Activated T-helper 2 cell treated with anti-CD3 and anti-CD28 coated beads, Interferon-gamma antibody, Interleukin-2, Interleukin-4, amounts not matched to agents 10 μg/mL and 5 μg/mL and 100 μg/mL, durations not matched to agents 14 hours and 24 hours and 36 hours (primary cell): ENCODE measurements at regions not wholly inside any gene's neighbourhood (a gene's known extent, or its start where the extent isn't known, plus 50 kb on each side); places are given as distances from the start of the nearest gene placed in this dataset.
"Not testable (repeated sequence)": the region's sequence is repeated elsewhere in the genome, so short reads cannot be mapped to it uniquely, and the experiment has no call there.

ENCODE experiments used
- DNase-seq: peaks from one replicate; pipeline ENCODE4 v3.0.0; 2021; ENCODE audit warnings: low spot score
- H3K27ac Mint-ChIP-seq: one replicate; pipeline ENCODE4 v1.8.0; 2021; ENCODE audit warnings: mixed read lengths
- H3K27me3 Mint-ChIP-seq: one replicate; pipeline ENCODE4 v1.8.0; 2021; ENCODE audit warnings: low read depth, mixed read lengths
- H3K36me3 Mint-ChIP-seq: one replicate; pipeline ENCODE4 v1.8.0; 2021; ENCODE audit warnings: low read depth, mixed read lengths
- H3K4me1 Mint-ChIP-seq: one replicate; pipeline ENCODE4 v1.8.0; 2021; ENCODE audit warnings: low read depth, mixed read lengths
- H3K4me3 Mint-ChIP-seq: one replicate; pipeline ENCODE4 v1.8.0; 2021; ENCODE audit warnings: low read depth, mild to moderate bottlenecking, moderate library complexity, mixed read lengths
- H3K9me3 Mint-ChIP-seq: one replicate; pipeline ENCODE4 v1.8.0; 2021; ENCODE audit warnings: mixed read lengths
- intact Hi-C: fragments of 100-400 bp; cut with micrococcal nuclease; formaldehyde crosslinking; loops from one replicate; pipeline ENCODE4 v1.15.1; 2023

DNA sequence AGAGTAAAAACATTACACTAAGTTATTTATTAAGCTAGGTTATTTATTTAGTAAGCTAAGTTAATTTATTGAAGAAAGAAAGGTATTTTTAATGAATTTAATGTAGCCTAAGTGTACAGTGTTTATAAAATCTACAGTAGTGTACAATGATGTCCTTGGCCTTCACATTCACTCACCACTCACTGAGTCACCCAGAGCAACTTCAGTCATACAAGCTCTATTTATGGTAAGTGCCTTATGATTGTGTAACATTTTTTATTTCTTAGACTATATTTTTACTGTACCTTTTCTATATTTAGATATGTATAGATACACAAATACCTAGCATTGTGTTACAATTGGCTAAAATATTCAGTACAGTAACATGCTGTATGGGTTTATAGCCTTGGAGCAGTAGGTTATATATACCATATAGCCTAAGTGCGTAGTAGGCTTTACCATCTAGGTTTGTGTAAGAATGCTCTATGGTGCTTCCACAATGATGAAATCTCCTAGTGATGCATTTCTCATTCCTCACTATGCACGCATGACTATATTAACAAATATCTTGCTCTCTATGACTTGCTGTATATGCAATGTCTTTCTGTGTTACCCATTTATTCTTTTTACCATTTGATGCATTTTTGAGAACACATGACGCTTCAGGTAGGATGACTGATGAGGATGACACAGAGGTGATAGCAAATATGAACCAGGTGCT lies 309.6 kb upstream of the ATXN7L3B start:
- H3K36me3 Mint-ChIP-seq, result no peaks in the 10 kb centered on the region
- no peaks in the 10 kb centered on the region for H3K4me1 Mint-ChIP-seq
- H3K9me3 Mint-ChIP-seq, result no peaks in the 10 kb centered on the region
- no peak overlapping the region for H3K27ac Mint-ChIP-seq
- H3K4me3 Mint-ChIP-seq, result no peak overlapping the region
- DNase-seq, result no peak
- H3K27me3 Mint-ChIP-seq, result no peaks in the 10 kb centered on the region
- intact Hi-C loops, result no loop called here

DNA sequence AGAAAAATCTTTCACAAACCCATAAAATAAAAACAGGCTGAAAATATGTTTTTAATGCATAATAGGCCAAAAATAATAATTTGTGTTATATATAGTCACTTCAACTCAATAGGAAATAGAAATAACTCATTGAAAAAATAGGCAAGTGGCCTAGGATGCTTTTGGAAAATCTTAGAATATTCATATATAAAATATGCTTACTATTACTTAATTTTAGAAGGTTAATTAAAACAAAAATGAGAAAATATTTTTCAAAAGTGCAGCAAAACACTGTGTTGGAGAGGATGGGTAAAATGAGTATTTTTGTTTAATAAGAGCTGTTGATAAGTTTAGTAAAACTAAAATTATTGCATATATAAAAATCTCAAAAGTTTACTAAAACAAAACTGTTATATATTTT lies 308.0 kb upstream of the ATXN7L3B start:
- H3K27ac Mint-ChIP-seq, result no peak overlapping the region
- no peak for DNase-seq
- no peaks in the 10 kb centered on the region for H3K27me3 Mint-ChIP-seq
- H3K9me3 Mint-ChIP-seq, result no peaks in the 10 kb centered on the region
- H3K4me3 Mint-ChIP-seq, result no peak overlapping the region
- intact Hi-C loops, result no loop called here
- no peaks in the 10 kb centered on the region for H3K36me3 Mint-ChIP-seq
- no peaks in the 10 kb centered on the region for H3K4me1 Mint-ChIP-seq

DNA sequence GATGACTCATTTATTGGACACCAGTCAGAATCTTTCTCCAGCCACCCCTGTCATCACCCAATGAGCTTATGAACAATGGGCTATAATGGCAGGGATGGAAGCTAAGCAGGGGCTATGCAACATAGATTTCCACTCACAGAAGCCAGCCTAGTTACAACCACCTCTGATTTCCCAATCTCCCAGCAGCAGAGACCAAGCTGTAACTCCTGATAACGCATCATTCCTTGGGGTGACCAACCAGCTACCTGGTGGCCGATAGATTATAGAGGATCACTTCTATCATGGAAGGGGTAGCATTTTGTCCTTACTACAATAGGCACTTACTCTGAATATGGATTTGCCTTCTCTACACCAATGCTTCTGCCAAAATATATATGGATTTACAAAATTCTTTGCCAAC lies 302.3 kb upstream of the ATXN7L3B start:
- H3K9me3 Mint-ChIP-seq, result peaks cover 17% of the 10 kb centered on the region
- H3K27ac Mint-ChIP-seq, result no peak overlapping the region
- H3K36me3 Mint-ChIP-seq, result no peaks in the 10 kb centered on the region
- no peaks in the 10 kb centered on the region for H3K27me3 Mint-ChIP-seq
- no peak overlapping the region for H3K4me3 Mint-ChIP-seq
- DNase-seq, result no peak
- H3K4me1 Mint-ChIP-seq, result no peaks in the 10 kb centered on the region
- intact Hi-C loops, result no loop called here

DNA sequence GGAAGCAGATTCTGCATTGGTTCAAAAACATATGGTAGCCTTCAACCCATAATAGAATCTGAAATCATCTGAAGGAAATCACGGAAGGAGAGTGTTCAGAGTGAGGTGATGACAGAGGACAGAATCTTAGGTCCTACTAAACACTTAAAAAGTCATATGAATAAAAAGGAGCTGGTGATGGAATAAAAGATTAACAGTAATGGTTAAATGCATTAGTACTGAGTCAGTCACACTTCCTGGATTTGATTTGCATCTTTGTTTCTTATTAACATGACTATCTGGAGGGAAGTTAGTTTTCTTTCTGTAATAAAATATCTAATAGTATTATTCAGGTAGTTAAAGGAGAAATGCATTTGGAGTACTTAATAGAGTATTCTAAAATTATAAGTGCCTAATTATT lies 296.3 kb upstream of the ATXN7L3B start:
- peaks cover 19% of the 10 kb centered on the region for H3K9me3 Mint-ChIP-seq
- H3K36me3 Mint-ChIP-seq, result no peaks in the 10 kb centered on the region
- no peak for DNase-seq
- H3K27me3 Mint-ChIP-seq, result no peaks in the 10 kb centered on the region
- H3K27ac Mint-ChIP-seq, result no peak overlapping the region
- intact Hi-C loops, result no loop called here
- H3K4me3 Mint-ChIP-seq, result no peak overlapping the region
- H3K4me1 Mint-ChIP-seq, result no peaks in the 10 kb centered on the region

DNA sequence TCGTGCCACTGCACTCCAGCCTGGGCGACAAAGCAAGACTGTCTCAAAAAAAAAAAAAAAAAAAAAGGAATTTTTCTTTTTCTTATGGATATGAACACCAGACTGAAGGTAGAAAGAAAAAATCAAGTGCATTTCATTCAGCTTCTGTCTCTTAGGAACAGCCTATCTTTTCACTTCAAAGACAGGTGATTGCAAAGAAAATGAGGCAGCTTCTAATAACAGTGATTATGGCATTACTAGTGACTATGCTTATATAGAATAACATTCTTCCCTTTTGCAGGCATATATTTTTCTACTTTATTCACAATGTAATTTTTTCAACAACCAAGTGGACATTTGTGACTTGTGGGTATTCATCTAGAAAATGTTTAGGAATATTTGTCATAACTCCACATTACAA lies 295.5 kb upstream of the ATXN7L3B start:
- DNase-seq, result no peak
- H3K4me3 Mint-ChIP-seq, result no peak overlapping the region
- peaks cover 21% of the 10 kb centered on the region for H3K9me3 Mint-ChIP-seq
- H3K27ac Mint-ChIP-seq, result no peak overlapping the region
- intact Hi-C loops, result no loop called here
- no peaks in the 10 kb centered on the region for H3K27me3 Mint-ChIP-seq
- no peaks in the 10 kb centered on the region for H3K36me3 Mint-ChIP-seq
- no peaks in the 10 kb centered on the region for H3K4me1 Mint-ChIP-seq

DNA sequence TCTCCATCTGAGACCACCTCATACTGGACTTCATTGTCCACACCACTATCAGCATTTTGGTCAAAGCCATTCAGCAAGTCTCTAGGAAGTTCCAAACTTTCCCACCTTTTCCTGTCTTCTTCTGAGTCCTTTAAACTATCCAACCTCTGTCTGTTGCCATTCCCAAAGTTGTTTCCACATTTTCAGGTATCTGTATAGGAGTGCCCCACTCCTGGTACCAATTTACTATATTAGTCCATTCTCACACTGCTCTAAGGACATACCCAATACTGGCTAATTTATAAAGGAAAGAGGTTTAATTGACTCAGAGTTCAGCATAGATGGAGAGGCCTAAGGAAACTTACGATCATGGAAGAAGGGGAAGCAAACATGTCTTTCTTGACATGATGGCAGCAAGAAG lies 292.2 kb upstream of the ATXN7L3B start:
- DNase-seq, result no peak
- intact Hi-C loops, result no loop called here
- H3K9me3 Mint-ChIP-seq, result peaks cover 4% of the 10 kb centered on the region

DNA sequence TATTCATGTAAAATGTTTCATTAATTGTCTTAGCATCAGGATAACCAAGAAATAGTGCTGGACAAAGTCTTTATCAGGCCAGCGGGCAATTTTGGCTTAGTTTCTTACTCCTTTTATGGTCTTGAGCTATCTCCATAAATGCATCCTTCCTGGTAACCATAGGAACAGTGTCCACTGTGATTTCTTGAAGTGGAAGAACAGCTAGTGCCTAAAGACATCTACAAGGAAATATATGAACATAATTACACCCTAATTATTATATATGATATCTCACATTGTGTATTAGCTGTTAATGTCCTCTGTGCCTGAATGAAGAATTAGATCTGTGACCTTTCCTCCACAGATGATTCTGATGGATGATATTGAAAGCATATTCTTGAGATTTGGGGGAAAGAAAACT lies 286.7 kb upstream of the ATXN7L3B start:
- Mint-ChIP-seq H3K36me3 (no peaks in the 10 kb centered on the region), H3K27ac (no peak overlapping the region), H3K4me1 (no peaks in the 10 kb centered on the region), H3K4me3 (no peak overlapping the region), H3K9me3 (peaks cover 4% of the 10 kb centered on the region), H3K27me3 (no peaks in the 10 kb centered on the region)
- intact Hi-C loops, result no loop called here
- no peak for DNase-seq

More for the DNA sequence above, 292.2 kb upstream of the ATXN7L3B start:
- H3K4me1 Mint-ChIP-seq, result no peaks in the 10 kb centered on the region
- H3K27me3 Mint-ChIP-seq, result no peaks in the 10 kb centered on the region
- no peaks in the 10 kb centered on the region for H3K36me3 Mint-ChIP-seq
- no peak overlapping the region for H3K27ac Mint-ChIP-seq
- H3K4me3 Mint-ChIP-seq, result no peak overlapping the region

DNA sequence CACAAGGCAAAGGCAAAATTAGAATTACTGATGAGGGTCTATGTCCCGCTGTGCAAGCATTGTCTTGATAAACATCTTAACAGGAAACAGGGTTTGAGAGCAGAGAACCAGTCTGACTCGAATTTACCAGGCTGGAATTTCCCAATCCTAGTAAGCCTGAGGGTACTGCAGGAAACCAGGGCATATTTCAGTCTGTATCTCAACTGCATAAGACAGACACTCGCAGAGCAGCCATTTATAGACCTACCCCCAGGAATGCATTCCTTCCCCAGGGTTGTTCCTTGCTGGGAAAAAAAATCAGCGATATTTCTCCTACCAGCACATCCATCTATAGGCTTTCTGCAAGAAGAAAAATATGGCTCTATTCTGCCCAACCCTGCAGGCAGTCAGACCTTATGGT lies 283.8 kb upstream of the ATXN7L3B start:
- H3K4me1 Mint-ChIP-seq, H3K9me3 Mint-ChIP-seq, H3K27ac Mint-ChIP-seq, H3K36me3 Mint-ChIP-seq, DNase-seq, H3K4me3 Mint-ChIP-seq, intact Hi-C loops, H3K27me3 Mint-ChIP-seq: not testable (repeated sequence)

DNA sequence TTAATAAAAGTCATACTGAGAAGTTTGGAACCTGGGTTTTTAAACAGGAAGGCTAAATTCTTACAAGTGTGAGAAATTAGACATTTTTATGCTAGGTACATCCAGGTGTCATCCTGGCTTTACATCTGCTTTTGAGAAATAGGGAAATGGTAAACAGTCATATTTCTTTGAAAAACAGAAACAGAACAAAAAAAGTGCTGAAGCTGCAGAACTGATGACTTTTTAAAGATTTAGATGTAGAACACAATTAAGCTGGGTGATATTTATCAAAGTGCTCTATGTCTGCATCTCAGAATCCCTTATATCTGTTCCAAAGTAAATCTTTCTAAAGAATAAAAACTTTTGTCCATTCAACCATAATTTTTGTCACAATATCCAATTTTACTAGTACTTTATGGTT lies 282.9 kb upstream of the ATXN7L3B start:
- H3K4me3 Mint-ChIP-seq, result no peak overlapping the region
- H3K4me1 Mint-ChIP-seq, result no peaks in the 10 kb centered on the region
- no peak for DNase-seq
- intact Hi-C loops, result no loop called here
- no peaks in the 10 kb centered on the region for H3K27me3 Mint-ChIP-seq
- no peaks in the 10 kb centered on the region for H3K36me3 Mint-ChIP-seq
- H3K27ac Mint-ChIP-seq, result no peak overlapping the region
- H3K9me3 Mint-ChIP-seq, result no peaks in the 10 kb centered on the region

DNA sequence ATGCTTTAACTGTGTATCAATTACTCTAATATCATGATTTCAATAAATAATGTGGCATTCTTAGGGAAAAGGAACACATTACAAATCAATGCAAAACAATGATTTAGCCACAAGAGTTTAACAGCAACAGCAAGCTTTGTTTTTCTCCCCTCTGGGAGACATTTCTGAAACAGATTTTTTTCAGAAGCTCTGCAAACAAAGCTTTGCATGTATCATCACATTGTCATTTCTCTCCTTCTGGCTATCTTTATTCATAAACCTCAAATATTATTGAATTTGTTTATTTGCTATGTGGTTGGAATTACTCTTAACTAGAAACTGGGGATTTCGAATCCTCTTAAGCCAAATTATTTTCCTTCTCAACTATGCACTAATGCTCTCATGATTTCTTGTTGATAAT lies 278.4 kb upstream of the ATXN7L3B start:
- Mint-ChIP-seq H3K27me3 (no peaks in the 10 kb centered on the region), H3K4me3 (no peak overlapping the region), H3K9me3 (no peaks in the 10 kb centered on the region), H3K4me1 (no peaks in the 10 kb centered on the region), H3K27ac (no peak overlapping the region), H3K36me3 (no peaks in the 10 kb centered on the region)
- DNase-seq, result no peak
- intact Hi-C loops, result no loop called here

DNA sequence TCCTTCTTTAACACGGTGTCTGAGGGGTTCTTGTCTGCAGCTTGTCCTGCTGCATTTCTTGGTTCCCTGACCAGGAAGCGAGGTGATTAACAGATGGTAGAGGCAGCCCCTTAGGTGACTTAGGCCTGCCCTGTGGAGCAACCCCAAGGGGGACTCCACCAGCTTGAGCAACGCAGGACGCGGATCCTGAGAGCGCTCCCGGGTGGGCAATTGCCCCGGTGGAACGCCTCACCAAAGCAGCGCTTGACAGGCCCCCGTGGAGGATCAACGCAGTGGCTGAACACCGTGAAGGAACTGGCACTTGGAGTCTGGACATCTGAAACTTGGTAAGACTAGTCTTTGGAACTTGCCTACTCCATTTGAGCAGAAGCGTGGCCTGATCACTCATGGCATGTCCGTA lies 272.9 kb upstream of the ATXN7L3B start:
- no peak for DNase-seq
- no peaks in the 10 kb centered on the region for H3K9me3 Mint-ChIP-seq
- H3K4me1 Mint-ChIP-seq, result no peaks in the 10 kb centered on the region
- H3K4me3 Mint-ChIP-seq, result no peak overlapping the region
- no peak overlapping the region for H3K27ac Mint-ChIP-seq
- no peaks in the 10 kb centered on the region for H3K36me3 Mint-ChIP-seq
- intact Hi-C loops, result no loop called here
- H3K27me3 Mint-ChIP-seq, result no peaks in the 10 kb centered on the region

DNA sequence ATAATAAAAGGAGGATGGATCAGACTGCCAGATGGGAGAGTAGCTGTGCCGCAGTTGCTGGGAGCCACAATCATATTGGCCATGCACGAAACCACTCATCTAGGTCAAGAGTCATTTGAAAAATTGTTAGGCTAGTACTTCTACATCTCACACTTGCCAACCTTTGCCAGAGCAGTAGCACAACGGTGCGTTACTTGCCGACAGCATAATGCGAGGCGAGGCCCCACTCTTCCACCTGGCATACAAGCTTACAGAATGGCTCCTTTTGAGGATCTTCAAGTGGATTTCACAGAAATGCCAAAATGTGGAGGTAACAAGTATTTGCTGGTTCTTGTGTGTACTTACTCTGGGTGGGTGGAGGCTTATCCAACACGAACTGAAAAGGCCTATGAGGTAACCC lies 268.3 kb upstream of the ATXN7L3B start:
- DNase-seq, intact Hi-C loops: not testable (repeated sequence)

DNA sequence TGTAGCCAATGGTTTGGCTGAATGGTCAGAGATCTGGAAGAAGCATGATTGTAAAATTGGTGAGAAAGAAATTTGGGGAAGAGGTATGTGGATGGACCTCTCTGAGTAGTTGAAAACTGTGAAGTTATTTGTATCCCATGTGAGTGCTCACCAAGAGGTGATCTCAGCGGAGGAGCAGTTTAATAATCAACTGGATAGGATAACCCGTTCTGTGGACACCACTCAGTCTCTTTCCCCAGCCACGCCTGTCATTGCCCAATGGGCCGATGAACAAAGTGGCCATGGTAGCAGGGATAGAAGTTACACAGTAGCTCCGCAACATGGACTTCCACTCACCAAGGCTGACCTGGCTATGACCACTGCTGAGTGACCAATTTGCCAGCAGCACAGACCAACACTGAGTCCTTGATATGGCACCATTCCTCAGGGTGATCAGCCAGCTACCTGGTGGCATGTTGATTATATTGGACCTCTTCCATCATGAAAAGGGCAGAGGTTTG lies 257.4 kb upstream of the ATXN7L3B start:
- H3K9me3 Mint-ChIP-seq, result peaks cover 11% of the 10 kb centered on the region
- no peaks in the 10 kb centered on the region for H3K27me3 Mint-ChIP-seq
- no peak overlapping the region for H3K4me3 Mint-ChIP-seq
- no peak for DNase-seq
- no peak overlapping the region for H3K27ac Mint-ChIP-seq
- H3K4me1 Mint-ChIP-seq, result no peaks in the 10 kb centered on the region
- H3K36me3 Mint-ChIP-seq, result no peaks in the 10 kb centered on the region
- intact Hi-C loops, result no loop called here

More for the DNA sequence above, 268.3 kb upstream of the ATXN7L3B start:
- not testable (repeated sequence) for H3K9me3 Mint-ChIP-seq, H3K27ac Mint-ChIP-seq, H3K27me3 Mint-ChIP-seq, H3K4me1 Mint-ChIP-seq, H3K4me3 Mint-ChIP-seq, H3K36me3 Mint-ChIP-seq
